Left ventricle myocardium inferior (tissue), 1 donor: ENCODE measurements at regions not wholly inside any gene's neighbourhood (a gene's known extent, or its start where the extent isn't known, plus 50 kb on each side); places are given as distances from the start of the nearest gene placed in this dataset.

Experiments used
- DNase-seq: peaks from one replicate; pipeline ENCODE4 v3.0.0-alpha.2; 2020
- H3K27ac ChIP-seq: fragments of 200-600 bp; replicated peaks from 2 replicates; pipeline ENCODE4 v1.8.0; 2021
- H3K27me3 ChIP-seq: fragments of 200-600 bp; 2 replicates; pipeline ENCODE4 v1.8.0; 2021; ENCODE audit warnings: low read depth
- H3K36me3 ChIP-seq: fragments of 200-600 bp; 2 replicates; pipeline ENCODE4 v1.8.0; 2021
- H3K4me1 ChIP-seq: fragments of 200-600 bp; 2 replicates; pipeline ENCODE4 v1.8.0; 2021
- H3K4me3 ChIP-seq: fragments of 200-600 bp; 2 replicates; pipeline ENCODE4 v1.8.0; 2021; ENCODE audit warnings: mild to moderate bottlenecking, moderate library complexity
- H3K9me3 ChIP-seq: fragments of 200-600 bp; replicated peaks from 2 replicates; pipeline ENCODE4 v1.8.0; 2021
- CTCF ChIP-seq: fragments of 200-600 bp; IDR thresholded peaks from 2 replicates; pipeline ENCODE4 v1.8.0; 2021; ENCODE audit warnings: antibody characterized with exemption, mild to moderate bottlenecking, borderline replicate concordance
- intact Hi-C: fragments of 100-400 bp; cut with micrococcal nuclease; formaldehyde crosslinking; loops from one replicate; pipeline ENCODE4 v1.11.0; 2022
- donor health status: DM: no; HTN: yes; CAD: no; lungs with severe emphysema.

DNA sequence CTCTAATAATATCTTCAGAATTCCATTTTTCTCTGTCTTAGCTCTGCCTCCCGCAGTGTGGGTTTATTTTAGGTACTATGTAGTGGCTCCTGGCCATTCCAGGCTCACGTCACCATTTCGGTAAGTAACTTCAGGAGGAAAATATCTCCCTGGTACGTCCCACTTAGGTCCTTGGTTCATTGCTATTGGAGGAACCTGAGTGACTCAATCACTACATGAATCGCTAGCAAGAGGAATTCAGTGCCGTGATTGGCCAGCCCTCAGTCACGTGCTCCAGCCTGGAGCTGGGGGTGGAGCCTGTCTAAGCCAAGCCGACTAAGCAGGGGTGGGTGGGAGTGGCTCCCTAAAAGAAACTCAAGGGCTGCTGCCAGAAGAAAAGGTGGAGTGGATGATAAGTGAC lies 67.3 kb upstream of the E2F3 start:
- no peak for DNase-seq
- Histone ChIP-seq H3K27ac (peak overlapping the region; percentile 23), H3K36me3 (no peaks in the 10 kb centered on the region), H3K4me3 (peak overlapping the region; percentile 54), H3K4me1 (peaks cover 9% of the 10 kb centered on the region), H3K27me3 (peaks cover 8% of the 10 kb centered on the region), H3K9me3 (no peaks in the 10 kb centered on the region)
- intact Hi-C loops: no loop called here
- no peak for TF ChIP-seq CTCF

DNA sequence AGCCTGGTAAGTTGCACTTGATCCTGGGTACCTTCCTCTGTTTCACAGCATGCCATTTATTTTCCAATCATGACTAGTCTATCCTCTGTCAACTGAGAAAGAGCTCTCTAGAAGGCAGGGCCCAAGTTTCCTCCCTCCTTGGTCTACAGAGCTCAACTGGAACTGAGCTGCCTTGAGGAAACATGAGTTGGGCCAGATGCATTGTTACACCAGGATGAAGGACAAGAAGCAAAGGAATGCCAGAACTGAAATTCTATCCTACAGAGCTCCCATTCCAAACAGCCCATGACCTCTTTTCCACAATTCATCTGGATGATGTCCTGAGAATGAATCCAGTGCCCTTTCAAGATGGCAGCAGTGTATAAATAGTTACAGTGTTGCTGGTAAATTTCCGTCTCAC lies 66.7 kb upstream of the E2F3 start:
- intact Hi-C loops: no loop called here
- Histone ChIP-seq H3K9me3 (no peaks in the 10 kb centered on the region), H3K27me3 (peaks cover 8% of the 10 kb centered on the region), H3K36me3 (no peaks in the 10 kb centered on the region), H3K4me3 (no peak overlapping the region), H3K4me1 (peaks cover 9% of the 10 kb centered on the region), H3K27ac (no peak overlapping the region)
- no peak for DNase-seq
- TF ChIP-seq CTCF: no peak

GRCh38 chr6:20335872-20336271 lies 65.8 kb upstream of the E2F3 start:
- H3K4me3 ChIP-seq: no peak overlapping the region
- intact Hi-C loops: no loop called here
- H3K9me3 ChIP-seq: no peaks in the 10 kb centered on the region
- no peak for TF ChIP-seq CTCF
- H3K27me3 ChIP-seq: peaks cover 8% of the 10 kb centered on the region
- no peak for DNase-seq
- H3K27ac ChIP-seq: no peak overlapping the region
- peaks cover 9% of the 10 kb centered on the region for H3K4me1 ChIP-seq
- no peaks in the 10 kb centered on the region for H3K36me3 ChIP-seq

DNA sequence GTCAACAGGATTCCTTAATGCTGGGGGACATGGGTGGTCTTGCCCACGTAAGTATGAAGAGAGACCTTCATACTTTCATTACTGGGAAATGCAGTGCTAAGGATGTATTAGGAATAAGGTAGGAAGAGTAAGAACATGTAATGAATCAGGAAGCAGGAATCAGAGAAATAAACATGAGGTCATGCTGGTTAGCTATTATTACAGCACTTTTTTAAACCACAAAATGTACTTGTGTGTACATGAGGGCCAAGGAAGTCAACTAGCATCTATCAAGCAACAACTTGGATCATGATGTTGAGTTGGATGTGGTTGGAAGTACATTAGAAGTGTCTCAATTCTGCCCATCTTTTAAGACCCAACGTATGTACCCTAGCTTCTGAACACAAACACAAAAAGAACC lies 63.5 kb upstream of the E2F3 start:
- Histone ChIP-seq H3K27me3 (no peaks in the 10 kb centered on the region), H3K4me1 (no peaks in the 10 kb centered on the region), H3K9me3 (no peaks in the 10 kb centered on the region), H3K36me3 (no peaks in the 10 kb centered on the region), H3K4me3 (no peak overlapping the region), H3K27ac (no peak overlapping the region)
- intact Hi-C loops: no loop called here
- TF ChIP-seq CTCF: no peak
- DNase-seq: no peak

DNA sequence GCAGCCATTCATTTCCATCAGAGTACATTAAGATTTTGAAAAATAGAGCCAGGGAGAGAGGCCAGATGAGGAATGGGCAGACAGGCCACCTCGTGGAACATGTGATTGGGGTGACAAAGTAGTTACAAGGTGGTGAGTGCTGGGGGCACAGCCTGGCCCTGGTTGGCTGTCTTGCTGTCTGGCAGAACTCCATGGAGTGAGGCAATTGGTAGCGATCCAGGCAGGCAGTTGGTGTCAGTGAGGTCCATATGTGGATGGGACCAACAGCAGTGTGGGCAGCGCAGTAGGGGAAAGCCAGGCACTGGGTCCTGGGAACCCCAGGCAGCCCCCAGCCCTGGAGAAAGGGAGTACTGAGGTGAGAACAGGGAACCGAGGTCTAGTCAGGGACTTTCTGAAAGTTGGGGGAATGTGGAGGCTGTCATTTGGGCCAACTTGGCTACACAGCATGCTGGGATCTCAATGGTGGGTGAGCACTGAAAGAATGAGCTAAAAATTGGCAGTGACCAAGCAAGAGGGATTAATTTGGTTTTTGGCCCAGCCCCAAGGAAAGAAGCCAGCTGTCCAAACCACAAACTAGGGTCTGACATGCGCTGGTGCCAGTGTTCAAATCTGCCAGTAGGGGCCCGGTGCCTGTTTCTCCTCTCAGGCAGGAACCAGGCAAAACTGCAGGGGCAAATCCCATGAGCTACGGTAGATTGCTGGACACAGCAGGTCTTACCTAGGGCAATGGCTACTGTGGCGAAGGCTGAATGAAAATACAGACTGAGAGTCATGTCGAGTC lies 61.4 kb upstream of the E2F3 start:
- no peak for TF ChIP-seq CTCF
- intact Hi-C loops: no loop called here
- H3K27ac ChIP-seq: no peak overlapping the region

More for the DNA sequence above, 61.4 kb upstream of the E2F3 start:
- Histone ChIP-seq H3K4me1 (no peaks in the 10 kb centered on the region), H3K9me3 (no peaks in the 10 kb centered on the region), H3K4me3 (no peak overlapping the region), H3K27me3 (no peaks in the 10 kb centered on the region), H3K36me3 (no peaks in the 10 kb centered on the region)
- no peak for DNase-seq
